Testis (tissue), 2 donors: ENCODE measurements at regions not wholly inside any gene's neighbourhood (a gene's known extent, or its start where the extent isn't known, plus 50 kb on each side); places are given as distances from the start of the nearest gene placed in this dataset.

Experiments
- CTCF ChIP-seq, 3 experiments: fragments of 450-650 bp in 2 of 3; fragments of 200-600 bp in 1 of 3; sonication (generic) in 1 of 3; IDR thresholded peaks; one replicate each; pipeline ENCODE4 v1.5.1; 2016 to 2019; ENCODE audit warnings: antibody characterized with exemption in 3 of 3, mild to moderate bottlenecking in 2 of 3, moderate library complexity in 1 of 3
- POLR2A ChIP-seq: fragments of 450-650 bp; IDR thresholded peaks from one replicate; pipeline ENCODE4 v1.6.1; 2017; ENCODE audit warnings: antibody characterized with exemption, mild to moderate bottlenecking, moderate library complexity

GRCh38 chr2:11012131-11012693, 100.5 kb downstream of the KCNF1 start:
- TF ChIP-seq CTCF (IDR thresholded peaks at IDR 0.05), result no peak
- no peak for TF ChIP-seq POLR2A
